A172 (cell line): ENCODE measurements at regions not wholly inside any gene's neighbourhood (a gene's known extent, or its start where the extent isn't known, plus 50 kb on each side); places are given as distances from the start of the nearest gene placed in this dataset.
A peak's percentile ranks its signal among the peaks of the same experiment; 100 is the strongest.

Experiments used
- DNase-seq: peaks from one replicate; pipeline ENCODE4 v3.0.0-alpha.2; 2015; ENCODE audit warnings: low spot score

- no peak for DNase-seq
These were observed 98.6 kb upstream of the THY1 start for GRCh38 chr11:119521551-119521950.

DNA sequence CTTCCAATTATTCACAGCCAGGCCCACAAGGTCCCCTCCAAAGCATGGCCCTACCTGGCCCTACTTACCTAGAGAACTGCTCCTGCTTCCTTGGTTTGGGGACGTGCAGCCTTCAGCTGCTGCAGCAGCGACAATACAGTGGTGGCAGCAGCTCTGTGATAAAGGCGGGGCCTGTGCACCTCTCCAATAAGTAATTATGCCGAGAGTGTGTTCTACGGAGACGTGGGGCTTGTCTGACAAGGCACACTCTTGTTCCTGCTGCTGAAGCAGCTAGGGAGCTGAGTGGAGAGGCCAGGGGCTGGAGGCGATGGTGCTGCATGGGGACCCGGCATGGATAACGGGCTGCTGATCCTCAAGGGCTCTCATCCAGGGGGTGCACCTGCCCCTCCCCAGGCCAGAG is 98.0 kb upstream of the THY1 start:
- no peak for DNase-seq

- no peak for DNase-seq
These were observed 97.4 kb upstream of the THY1 start for GRCh38 chr11:119520400-119520799.

DNA sequence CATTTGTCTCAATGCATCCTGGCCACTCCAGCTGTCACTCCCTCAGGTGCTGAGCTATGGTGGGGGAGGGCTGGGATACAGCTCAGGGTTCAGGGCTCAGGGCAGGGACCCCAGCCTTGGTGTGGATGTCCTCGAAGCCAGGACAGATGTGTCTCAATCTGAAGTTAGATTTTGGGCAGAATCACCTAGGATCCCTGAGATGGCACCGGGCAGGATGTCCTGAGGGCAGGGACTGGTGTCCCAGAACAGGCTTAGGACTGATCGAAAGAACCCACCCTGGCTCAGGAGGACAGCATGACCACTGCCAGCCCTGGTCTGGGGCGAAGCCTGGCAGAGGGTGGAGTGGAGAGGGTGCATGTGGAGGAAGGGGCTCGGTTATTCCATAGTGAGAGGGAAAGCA is 96.8 kb upstream of the THY1 start:
- DNase-seq: no peak

GRCh38 chr11:119518746-119519730 is 96.1 kb upstream of the THY1 start:
- DNase-seq: peak; percentile 33

DNA sequence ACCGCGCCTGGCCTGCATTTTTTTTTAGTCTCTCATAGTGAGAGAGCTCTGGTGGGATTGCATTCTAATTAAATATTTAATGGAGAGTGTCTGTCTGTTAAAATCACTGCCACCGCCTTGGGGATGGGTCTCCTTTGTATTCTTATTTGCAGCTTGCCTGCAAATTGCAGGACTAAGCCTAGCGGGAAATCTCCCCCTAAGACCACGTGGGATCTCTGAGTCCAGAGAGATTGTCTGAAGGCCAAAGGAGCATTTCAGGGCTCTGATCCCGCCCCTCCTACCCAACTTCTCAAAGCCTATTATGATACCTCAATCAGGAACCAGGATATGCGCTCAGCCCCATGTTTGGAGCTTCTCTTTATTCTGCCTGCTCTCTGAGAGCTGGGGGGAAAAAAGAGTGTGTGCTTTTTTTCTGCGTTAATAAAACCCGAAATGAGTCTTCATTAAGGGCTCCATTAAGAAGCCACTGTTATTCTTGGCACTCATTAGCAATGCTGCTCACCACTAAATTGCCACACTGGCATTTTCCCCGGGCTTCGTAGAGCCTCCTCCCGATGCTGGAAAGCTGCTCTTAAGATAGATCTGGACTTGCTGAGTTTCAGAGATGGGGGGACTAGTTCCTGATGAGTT is 92.9 kb upstream of the THY1 start:
- DNase-seq: no peak

DNA sequence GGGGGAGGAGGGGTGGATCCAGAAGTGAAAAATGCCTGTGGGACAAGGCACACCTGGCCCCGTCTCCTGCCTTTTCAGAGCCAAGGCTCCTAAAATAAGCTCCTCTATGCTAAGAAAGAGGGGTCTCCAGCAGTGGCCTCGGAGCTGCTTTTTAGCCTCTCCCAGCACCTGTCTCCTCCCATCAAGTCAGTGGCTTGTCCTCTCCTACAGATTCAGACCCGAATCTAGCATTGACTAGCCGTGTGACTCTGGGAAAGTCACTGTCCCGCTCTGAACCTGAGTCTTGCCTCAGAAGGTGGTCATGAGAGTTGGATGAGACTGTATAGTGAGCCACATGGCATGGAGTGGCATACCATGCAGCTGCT is 90.8 kb upstream of the THY1 start:
- no peak for DNase-seq

- DNase-seq: no peak
These were observed 90.3 kb upstream of the THY1 start for GRCh38 chr11:119513131-119513805.

DNA sequence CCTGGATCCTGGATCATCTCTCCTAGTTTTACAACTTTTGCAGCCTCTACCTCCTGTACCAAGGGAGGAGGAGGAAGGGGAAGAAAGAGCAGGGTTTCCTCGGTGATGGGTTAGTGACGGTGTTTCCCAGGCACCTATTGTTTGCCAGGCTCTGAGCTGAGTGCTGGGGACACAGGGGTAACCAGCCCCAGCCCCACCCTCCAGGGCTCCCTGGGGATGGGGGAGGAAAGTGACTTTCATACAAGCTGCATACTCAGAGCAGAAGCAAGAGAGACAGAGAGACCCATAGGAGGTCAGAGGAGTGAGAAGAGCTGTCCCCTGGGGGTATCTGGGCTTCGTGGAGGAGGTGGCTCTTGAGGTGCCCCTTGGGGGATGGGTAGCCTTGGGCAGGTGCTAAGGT is 89.4 kb upstream of the THY1 start:
- DNase-seq: no peak

DNA sequence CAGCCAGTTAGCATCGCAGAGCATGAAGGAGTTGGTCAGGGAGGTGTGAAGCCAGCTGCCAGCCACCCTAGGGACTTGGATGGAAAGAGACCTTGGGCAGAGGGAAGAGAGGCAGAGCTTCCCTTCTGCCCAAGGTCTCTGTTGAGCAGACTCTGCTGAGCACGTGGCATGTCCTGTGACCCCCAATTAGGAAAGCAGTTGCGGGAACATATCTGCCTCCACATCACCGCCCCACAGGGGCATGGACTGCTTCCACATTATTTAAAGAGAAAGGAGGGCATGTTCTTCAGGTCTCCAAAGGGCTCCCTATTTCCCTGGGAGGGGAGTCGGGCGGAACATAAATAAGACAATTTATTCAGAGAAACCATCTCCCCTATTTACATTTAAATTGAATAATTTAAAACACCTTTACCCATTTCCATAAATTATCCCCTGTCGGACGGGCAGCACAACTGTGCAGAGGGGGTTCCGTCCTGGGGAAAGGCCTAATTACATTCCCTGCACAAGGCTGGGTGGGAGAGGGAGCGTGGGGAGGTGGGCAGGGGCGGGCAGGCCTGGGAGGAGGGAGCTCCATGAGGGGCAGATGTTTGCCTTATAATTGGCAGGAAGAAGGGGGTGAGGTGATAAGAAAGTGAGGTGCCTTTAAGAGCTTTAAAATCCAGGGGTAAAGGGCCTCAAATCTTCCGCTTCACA is 88.8 kb upstream of the THY1 start:
- no peak for DNase-seq

- peak; percentile 76 for DNase-seq
These were observed 87.0 kb upstream of the THY1 start for GRCh38 chr11:119509969-119510401.

GRCh38 chr11:119509282-119509841 is 86.4 kb upstream of the THY1 start:
- peak; percentile 55 for DNase-seq

DNA sequence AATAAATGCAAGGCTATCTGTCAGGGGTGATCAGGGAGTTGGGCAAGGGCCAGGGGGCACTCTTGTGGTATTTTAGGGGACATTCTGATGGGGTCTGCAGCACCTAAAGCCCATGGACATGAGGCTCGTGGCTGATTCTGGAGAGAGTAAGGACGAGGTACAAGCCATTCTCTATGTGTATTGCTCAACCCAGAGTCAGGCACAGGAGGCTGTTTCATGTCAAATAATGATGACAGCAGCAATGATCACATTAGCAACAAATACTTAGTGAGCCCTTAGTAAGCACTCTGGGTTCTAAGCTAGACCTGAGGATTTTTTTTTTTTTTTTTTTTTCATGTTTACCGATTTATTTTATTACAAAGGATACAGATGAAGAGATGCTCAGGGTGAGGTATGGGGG is 83.5 kb upstream of the THY1 start:
- DNase-seq: no peak

- no peak for DNase-seq
These were observed 82.9 kb upstream of the THY1 start for GRCh38 chr11:119505861-119506260.

- no peak for DNase-seq
These were observed 82.1 kb upstream of the THY1 start for GRCh38 chr11:119505071-119505470.

GRCh38 chr11:119504371-119504770 is 81.4 kb upstream of the THY1 start:
- DNase-seq: no peak

DNA sequence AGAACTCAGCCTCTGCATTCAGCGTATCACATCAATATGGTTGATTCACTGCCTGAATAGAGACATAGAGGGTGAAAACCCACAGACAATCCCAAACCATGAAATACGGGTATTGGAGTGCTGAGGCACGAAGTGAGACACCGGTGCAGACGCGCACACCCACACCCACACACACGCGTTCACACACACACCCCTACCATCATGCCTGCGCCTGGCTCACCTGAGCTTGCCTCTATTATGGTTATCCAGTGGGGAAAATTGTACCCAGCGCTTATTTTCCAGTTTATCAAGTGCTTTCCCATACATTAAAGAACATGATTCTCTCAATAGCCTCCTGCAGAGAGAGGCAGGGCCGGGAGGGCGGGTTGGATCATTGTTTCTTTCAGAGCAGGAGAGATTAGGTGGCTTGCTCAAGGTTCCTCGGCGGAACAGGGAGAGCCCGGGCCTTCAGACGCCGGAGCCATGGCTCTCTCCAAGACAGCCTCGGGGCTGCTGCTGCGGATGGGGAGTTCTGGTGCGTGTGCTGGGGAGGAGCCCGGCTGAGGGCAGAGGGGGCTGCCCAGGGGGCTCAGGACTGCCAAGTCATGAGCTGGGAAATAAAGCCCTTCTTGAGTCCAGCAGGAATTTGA is 78.9 kb upstream of the THY1 start:
- no peak for DNase-seq

- no peak for DNase-seq
These were observed 74.7 kb upstream of the THY1 start for GRCh38 chr11:119497717-119498116.

DNA sequence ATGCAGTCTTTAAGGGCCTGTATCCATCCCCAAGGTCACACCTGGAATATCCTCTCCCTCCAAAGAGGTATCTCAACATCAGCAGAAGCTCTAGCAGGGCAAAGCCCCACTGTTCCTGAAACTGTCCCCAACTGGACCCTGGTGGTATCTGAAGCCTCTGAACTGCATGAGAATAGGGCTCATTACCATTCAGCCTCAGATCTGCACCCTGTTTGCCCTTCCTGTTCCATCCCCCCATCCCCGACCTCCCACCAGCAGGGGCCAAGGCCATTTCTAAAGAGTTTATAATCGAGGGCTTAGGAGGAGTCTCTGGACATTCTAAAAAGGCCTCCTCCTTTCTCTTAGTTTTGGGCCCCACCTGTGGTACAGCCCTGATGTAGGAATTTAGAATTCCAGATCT is 74.0 kb upstream of the THY1 start:
- no peak for DNase-seq

DNA sequence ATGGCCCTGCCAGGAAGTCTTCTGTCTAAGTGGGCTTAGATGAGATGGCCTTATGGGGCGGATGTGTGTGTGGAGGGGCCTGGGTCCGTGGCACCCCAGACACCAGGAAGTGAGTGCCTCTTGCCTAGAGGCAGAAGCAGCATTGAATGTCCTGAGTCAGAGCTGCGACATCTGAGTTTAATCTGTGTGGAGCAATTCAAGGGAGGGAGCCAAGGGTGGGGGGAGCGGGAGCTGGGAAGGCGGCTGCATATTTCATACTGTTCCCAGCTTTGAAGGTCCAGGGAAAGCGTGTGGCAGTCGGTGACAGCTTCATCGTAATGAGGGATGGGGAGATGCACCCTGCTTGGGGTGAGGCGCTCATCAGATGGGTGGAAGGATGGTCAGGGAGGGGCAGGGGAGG is 73.5 kb upstream of the THY1 start:
- no peak for DNase-seq

DNA sequence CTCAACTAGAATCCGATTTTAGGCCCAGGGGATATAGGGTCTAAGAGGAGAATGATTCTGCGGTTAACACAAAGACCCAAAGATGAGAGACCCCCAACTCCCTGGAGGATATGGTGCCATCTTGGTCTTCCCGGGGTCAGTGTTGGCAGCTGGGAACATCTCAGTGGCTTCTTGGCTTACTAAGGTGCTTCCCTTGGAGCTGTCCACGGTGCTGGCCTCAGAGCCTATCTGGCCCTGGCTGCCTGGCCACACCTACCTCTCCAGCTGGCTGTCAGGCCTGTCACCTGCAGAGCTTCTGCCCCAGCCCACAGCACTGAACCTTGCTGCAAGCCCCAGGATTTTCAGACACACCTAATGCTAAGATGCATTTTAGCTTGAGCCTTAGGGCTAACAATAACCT is 70.7 kb upstream of the THY1 start:
- DNase-seq: peak; percentile 23
